GM12874 (cell line): ENCODE measurements at regions not wholly inside any gene's neighbourhood (a gene's known extent, or its start where the extent isn't known, plus 50 kb on each side); places are given as distances from the start of the nearest gene placed in this dataset.

ENCODE experiments used
- TF ChIP-seq, protein P1 (sequence below): IDR thresholded peaks from 2 replicates; pipeline ENCODE4 v1.5.1; 2011; ENCODE audit warnings: low read depth, mild to moderate bottlenecking, control low read depth, low read length, moderate library complexity; ENCODE audit not compliant: insufficient read depth

DNA sequence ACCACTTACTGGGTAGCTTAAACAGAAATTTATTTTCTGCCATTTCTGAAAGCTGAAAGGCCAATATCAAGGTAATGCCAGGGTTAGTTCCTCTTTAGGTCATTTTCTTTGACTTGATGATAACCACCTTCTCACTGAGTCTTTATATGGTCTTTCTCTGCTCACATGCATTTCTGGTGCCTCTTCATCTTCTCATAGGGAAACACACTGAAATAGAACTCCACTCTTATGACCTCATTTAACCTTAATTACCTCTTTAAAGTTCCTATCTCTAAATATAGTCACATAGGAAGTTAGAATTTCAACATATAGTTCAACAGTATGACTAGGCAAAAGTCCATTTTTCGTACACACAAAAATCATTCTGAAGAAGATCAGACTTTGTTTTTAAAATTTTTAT is 616.8 kb upstream of the VRK2 start:
- TF ChIP-seq, protein P1, sequence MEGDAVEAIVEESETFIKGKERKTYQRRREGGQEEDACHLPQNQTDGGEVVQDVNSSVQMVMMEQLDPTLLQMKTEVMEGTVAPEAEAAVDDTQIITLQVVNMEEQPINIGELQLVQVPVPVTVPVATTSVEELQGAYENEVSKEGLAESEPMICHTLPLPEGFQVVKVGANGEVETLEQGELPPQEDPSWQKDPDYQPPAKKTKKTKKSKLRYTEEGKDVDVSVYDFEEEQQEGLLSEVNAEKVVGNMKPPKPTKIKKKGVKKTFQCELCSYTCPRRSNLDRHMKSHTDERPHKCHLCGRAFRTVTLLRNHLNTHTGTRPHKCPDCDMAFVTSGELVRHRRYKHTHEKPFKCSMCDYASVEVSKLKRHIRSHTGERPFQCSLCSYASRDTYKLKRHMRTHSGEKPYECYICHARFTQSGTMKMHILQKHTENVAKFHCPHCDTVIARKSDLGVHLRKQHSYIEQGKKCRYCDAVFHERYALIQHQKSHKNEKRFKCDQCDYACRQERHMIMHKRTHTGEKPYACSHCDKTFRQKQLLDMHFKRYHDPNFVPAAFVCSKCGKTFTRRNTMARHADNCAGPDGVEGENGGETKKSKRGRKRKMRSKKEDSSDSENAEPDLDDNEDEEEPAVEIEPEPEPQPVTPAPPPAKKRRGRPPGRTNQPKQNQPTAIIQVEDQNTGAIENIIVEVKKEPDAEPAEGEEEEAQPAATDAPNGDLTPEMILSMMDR, result no peak

DNA sequence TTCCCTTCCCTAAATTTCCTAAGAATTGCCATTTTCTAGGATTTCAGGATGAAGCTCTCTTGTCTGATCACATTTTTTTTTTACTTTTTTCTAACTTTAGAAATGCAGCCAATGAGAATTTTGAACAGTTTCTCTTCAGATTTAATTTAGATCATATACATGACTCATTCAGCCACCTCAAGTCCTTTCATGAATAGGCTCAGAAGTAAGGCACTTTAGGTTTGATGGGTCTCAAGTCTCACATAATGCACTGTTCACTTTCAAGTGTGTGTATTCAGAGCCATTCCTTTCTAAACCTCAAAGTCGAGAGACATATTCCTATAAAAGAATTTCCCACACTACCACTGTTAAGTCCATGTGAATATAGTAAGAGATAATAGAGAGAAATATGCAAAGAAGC is 614.1 kb upstream of the VRK2 start:
- TF ChIP-seq, protein P1, result no peak

DNA sequence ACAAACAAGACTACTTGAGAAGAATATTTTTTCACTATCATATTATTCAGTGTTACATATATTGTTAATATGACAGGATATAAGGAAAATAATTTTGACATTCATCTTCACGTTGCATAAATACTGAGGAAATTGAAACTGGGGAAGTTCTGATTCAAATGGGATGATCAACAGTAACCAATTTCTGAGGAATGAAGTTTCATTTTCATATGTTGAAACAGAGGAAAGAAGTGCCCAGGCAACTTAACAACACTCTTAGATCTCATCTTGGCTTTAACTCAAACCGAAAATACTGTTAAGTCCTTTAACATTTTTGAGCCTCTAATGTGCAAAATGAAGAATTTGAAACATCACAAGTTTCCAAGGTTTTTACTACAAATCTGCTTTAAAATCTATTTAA is 612.2 kb upstream of the VRK2 start:
- TF ChIP-seq, protein P1, result no peak

DNA sequence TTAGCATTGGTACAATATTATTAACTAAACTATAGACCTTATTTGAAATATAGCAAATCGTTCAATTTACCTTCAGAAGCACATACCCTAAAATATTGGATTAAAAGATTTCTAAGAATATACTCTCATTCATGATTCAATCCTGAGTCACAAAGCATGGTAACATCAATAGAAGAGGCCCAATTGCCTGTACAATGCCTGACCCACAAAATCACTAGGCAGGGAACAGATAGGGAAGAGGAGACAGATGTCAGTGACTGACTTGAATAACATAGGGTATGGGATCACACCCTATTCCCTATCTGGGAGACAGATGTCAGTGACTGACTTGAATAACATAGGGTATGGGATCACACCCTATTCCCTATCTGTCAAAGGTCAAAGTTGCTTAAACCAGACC is 611.6 kb upstream of the VRK2 start:
- TF ChIP-seq, protein P1, result no peak

DNA sequence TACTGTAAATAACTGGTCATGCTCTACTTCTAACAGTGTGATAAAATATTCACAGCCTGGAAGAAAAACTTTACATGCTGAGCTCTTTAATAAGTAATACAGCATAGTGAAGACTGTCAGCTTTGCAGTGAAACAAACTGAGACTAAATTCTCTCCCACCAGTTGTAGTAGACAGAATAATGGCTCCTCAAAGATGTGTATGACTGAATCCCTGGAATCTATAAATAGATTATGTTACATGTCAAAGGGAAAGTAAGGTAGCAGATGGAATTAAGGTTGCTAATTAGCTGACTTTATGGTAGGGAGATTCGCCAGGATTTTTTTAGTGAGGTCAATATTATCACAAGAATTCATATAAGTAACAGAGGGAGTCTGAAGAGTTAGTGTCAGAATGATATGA is 609.5 kb upstream of the VRK2 start:
- TF ChIP-seq, protein P1, result no peak

DNA sequence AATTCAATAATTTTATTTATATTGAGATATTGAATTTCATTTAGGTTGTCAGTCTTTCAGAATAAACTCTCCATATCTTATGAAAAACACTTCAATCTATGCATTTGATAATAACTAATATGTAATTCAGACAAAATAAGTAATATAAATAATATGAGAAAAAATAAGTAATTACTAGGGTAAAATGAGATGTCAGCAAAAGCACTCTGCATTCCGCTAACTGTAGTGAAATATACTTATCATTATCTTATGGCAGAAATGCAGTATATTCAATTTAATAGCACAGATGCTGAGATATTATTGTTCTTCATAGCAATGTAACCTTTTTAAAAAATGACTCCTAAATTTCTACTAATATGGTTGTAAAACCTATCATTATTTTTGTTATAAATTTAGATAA is 606.2 kb upstream of the VRK2 start:
- TF ChIP-seq, protein P1, result no peak

DNA sequence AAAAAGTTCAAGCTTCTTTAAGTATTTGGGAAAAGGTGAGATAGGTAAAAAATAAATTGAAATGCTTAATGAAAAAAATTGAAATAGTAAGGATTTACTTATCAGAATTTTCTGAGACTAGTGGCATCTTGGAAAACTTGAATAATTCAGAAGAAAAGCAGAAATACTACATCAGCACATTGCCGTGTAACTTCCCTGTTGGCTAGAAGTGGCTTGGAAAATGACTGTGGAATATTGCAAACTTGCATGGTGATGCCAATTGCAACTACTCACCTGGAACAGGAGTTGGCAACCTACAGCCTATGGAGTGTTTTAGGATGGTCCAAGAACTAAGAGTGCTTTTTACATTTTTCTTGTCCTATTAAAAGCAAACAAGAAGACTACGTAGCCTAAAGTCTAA is 603.5 kb upstream of the VRK2 start:
- TF ChIP-seq, protein P1, result no peak

DNA sequence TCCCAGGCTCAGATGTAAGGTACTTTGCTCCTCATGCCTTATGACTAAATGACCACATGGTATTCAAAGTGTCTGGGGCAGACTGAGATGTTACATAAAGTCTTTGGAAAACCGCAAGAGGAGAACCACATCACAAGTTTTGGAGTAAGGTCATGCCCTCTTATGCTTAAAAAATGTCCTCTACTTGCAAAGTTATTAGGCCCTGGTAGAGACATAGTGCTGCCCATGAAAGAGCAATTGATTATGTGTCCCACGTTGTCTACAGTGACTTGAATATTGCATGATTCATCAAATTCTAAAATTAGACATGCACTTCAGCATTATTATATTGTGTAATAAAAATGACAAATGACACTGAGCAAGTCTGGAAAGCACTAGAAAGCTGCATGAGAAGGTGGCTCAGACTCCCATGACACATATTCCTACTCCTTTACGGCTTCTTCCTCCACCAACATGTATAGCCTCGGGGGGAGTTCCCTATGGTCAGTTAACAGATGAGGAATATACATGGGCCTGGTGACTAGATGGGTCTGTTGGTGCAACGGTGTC is 602.6 kb upstream of the VRK2 start:
- TF ChIP-seq, protein P1, result no peak
